Activated effector memory CD4-positive, alpha-beta T cell treated with Interleukin-2 at 50 U/mL for 16 hours (primary cell): ENCODE measurements at regions not wholly inside any gene's neighbourhood (a gene's known extent, or its start where the extent isn't known, plus 50 kb on each side); places are given as distances from the start of the nearest gene placed in this dataset.
"Not testable (repeated sequence)": the region's sequence is repeated elsewhere in the genome, so short reads cannot be mapped to it uniquely, and the experiment has no call there.

Experiments
- DNase-seq: peaks from one replicate; pipeline ENCODE4 v3.0.0-alpha.2; 2020

DNA sequence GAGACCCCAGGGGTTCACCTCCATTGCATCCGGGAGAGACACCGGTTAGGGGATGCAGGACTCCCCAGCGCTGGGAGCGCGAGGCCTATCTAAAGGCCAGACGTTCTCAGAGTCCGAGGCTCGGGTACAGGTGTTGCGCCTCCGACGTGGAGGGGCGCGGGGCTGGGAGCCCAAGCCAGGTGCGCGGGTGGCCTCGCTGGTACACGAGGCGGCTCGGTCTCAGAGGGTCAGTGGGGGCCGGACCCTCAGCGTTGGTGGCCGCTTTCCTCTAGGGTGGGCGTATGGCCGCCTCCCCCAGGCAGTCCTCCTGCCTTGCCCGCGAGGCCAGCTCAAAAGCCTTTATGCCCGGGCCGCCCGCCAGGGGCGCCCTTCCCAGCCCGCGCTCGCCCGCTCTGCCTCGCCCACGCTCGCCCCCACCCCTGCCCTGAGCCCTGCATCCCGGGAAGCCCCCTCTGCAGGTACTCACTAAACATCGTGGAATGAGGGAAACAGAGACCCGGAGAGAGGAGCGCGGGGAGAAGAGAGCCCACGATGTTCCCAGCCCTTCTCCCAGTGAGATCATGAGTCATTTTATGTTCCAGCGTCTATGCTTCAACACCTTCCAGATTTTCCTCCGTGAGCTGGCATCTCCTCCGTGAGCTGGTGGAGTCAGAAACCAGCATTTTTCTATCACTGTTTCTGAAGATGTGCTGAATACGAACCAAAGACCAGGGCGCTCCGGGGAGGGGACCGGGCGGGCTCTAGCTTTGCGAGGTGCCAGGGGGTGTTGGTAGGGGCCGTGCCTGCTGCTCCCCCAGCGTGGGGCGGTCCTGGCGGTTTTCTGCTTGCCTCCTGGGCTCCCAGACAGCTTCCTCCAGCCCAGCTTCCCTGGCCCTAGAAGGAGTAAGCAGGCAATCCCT is 73.8 kb downstream of the DIO3 start:
- no peak for DNase-seq

DNA sequence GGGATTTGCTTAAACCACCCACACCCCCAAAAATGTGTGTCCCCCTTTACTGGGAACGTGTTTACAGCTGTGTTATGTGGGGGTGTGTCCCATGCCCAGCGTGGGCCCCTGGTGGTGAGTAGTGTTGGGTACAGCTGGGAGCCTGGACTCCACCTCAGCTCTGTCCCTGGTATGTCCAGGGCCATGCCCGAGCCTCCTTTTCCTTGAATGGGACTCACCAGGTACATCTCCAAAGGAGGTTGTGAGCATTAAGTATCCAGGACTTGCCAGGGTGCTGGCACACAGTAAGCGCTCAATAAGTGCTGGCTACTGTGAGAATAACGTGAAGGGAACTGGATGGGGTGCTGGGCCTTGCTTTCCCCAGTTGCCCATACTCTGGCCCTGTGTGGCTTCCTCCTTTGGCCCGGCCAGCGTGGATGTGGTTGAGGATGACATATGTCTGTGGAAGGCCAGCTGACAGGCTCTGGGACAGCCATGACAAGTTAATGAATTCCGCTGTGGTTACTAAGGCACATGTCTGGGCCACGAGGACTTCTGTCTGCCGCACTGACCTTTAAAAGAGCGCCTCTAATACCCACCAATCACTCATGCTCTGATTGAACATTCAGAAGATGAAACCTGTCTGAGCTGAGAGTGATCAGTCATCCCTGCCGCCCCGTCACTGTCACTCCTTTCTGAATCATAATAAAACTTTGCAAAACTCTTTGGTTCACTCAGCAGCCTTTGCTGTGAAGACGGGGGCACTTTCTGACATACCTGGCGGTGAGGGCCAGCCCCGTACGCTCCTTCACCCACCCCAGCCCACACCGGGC is 74.7 kb downstream of the DIO3 start:
- no peak for DNase-seq

DNA sequence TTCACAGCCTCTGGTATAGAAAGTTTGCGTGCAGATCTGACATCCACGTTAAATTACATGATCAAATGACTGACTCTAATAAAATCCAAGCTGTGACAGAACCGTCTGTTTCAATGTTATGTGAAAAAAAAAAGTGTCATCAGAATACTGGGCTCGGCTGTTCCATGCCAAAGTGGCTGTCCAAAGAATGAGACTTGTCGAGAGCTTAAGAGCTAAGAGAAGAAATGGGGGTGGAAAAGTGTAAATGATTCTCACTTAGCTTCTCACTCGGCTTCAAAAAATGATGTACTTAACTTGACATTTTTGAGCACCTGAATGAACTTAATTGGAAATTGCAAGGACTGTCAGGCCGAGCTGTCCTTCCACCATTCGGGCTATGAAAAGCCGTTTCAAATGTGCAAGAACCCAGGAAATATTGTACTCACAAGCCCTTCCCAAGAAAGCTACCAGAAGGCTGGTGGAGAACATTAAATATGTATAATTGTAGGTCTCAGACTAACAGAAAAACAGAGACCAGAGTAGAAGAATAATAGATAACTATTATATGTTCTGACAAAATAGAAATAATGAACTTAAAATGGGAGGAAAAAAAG is 78.0 kb downstream of the DIO3 start:
- no peak for DNase-seq

DNA sequence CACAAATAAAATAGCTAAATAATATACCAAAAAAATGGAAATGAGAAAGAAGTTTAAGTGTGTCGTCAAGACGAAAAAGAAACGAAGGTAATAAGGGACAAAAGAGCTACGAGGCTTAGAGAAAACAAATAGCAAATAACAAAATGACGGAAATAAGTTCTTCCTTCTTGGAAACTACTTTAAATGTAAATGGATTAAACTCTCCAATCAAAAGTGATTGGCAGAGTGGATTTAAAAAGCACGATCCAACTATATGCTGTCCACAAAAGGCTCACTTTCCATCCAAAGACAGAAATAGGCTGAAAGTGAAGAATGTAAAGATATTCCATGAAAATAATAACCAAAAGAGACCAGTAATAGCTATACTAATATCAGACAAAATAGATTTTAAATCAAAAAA is 82.4 kb downstream of the DIO3 start:
- DNase-seq = no peak

DNA sequence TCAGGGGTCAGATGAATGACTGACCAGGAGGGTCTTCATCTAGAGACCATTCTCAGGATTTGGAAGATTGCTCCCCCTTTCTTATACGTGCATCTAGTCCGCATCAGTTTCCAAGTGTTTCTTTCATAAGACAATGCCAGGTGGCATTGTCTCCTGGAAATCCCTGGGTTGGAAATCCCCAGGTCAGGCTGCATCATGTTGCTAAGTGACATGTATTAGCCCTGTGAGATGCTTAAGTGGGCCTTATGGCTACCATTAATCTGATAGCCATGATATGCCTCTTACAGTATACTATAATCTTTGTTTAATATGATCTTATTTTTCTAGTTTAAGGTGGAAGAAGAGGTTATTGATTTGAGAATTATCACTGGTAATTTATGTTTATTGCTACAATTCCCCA is 92.8 kb downstream of the DIO3 start:
- DNase-seq = no peak

DNA sequence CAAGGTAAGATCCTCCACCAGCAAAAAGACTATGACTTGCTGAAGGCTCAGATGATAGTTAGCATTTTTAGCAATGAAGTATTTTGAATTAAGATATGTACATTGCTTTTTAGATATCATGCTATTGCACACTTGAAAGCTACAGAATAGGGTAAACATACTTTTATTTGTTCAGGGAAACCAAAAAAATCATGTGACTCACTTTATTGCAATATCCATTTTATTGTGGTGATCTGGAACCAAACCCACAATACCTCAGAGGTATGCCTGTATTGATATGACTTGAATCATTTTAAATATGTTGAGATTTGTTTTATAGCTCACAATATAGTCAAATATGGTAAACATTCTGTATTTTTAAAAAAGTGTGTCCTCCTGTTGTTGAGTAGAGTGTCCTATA is 96.1 kb downstream of the DIO3 start:
- DNase-seq = no peak

DNA sequence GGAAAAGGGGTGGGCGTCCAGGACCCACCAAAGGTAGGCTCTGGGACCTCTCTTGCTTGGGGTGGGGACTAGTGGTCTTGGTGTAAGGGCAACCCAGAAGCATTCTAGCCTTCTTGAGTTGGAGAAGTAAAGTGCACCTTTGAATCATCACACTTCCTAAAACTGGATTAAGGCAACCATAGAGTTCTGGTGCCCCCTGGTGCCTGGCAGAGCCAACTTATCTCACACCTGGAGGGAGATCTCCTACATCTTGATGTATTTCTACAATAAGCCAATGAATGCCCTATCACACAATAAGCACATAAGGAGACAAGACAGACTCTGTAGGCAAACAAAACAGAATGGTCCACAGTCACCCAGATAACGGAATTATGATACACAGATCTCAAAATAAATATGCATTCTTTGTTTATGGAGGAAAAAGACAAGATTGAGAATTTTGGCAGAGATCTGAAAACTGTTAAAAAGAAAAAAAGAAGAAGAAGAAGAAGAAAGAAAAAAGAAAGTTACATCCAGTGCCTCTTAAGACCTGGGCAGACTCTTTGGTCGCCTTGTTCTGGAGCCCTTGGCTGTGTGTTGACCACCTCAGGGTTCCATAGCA is 95.9 kb upstream of the PPP2R5C start:
- DNase-seq = no peak

DNA sequence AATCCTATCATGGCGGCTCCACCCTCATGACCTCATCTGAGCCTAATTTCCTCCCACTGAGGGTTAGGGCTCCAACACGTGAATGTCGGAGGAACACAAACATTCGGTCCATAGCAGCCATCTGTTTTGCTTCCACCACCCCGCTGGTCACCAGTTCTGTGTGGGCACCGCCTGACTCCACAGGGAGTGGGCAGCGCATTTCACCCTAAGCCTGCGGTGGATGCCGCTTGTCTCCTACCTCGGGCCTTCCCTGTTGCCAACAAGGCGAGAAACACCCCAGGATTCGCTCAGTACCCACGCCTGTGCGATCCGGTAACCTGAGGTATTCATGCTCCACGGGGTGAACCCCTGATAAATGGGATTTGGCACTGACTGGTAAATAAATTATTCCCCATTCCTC is 95.2 kb upstream of the PPP2R5C start:
- DNase-seq = no peak

DNA sequence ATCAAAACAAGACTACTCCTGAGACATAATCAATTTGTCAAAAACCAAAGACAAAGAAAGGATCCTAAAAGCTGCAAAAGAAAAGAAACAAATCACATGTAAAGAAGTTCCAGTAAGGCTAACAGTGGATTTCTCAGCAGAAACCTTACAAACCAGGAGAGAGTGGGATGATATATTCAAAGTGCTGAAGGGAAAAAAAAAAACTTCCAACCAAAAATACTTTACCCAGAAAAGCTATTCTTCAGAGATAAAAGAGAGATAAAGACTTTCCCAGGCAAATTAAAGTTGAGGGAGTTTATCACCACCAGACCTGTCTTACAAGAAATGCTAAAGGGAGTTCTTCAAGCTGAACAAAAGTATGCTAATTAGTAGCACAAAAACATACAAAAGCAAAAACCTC is 91.9 kb upstream of the PPP2R5C start:
- no peak for DNase-seq

DNA sequence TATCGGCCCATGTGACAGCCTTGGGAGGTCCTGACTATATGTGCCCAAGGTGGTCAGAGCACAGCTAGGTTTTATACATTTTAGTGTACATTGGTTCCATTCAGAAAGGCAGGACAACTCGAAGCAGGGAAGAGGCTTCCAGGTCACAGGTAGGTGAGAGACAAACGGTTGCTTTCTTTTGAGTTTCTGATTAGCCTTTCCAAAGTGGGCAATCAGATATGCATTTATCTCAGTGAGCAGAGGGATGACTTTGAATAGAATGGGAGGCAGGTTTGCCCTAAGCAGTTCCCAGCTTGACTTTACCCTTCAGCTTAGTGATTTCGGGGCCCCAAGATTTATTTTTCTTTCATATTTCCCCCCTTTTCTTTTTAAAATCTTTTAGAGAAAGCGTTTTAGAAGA is 87.6 kb upstream of the PPP2R5C start:
- DNase-seq = no peak

DNA sequence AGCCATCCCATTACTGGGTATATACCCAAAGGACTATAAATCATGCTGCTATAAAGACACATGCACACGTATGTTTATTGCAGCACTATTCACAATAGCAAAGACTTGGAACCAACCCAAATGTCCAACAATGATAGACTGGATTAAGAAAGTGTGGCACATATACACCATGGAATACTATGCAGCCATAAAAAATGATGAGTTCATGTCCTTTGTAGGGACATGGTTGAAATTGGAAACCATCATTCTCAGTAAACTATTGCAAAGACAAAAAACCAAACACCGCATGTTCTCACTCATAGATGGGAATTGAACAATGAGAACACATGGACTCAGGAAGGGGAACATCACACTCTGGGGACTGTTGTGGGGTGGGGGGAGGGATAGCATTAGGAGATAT is 85.7 kb upstream of the PPP2R5C start:
- DNase-seq = not testable (repeated sequence)

DNA sequence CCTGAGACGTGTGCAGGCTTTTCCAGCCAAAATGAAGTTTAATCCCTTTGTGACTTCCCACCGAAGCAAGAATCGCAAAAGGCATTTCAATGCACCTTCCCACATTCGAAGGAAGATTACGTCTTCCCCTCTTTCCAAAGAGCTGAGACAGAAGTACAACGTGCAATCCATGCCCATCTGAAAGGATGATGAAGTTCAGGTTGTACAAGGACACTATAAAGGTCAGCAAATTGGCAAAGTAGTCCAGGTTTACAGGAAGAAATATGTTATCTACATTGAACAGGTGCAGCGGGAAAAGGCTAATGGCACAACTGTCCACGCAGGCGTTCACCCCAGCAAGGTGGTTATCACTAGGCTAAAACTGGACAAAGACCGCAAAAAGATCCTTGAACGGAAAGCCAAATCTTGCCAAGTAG is 83.6 kb upstream of the PPP2R5C start:
- DNase-seq = not testable (repeated sequence)

DNA sequence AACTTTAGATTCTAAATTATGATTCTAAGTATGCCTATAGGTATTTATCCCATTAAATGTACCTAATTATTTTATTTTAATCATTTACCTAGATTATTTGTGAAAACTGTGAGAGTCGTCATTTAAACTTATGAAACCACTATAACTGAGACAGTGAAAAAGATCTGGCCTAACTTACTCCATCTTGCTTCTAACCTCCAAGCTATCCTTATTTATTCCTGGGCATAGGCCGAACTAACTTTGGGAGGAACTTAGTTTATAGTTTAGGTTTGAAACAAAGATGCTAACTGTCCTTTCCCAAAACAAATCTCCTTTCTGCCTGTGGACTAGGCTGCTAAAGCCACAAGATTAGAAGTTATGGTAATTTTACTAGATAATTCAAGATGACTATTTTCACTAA is 79.7 kb upstream of the PPP2R5C start:
- DNase-seq = no peak

DNA sequence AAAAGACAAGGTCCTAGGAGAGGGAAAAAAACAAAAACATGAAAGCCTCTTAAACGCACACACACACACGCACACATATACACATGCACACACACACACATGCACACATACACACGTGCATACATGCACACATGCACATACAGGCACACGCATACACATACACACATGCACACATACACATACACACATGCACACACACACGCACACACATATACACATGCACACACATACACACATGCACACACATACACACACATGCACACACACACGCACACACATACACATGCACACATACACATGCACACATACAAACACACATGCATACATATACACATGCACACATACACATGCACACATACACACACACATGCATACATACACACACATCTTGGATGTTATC is 78.1 kb upstream of the PPP2R5C start:
- no peak for DNase-seq

DNA sequence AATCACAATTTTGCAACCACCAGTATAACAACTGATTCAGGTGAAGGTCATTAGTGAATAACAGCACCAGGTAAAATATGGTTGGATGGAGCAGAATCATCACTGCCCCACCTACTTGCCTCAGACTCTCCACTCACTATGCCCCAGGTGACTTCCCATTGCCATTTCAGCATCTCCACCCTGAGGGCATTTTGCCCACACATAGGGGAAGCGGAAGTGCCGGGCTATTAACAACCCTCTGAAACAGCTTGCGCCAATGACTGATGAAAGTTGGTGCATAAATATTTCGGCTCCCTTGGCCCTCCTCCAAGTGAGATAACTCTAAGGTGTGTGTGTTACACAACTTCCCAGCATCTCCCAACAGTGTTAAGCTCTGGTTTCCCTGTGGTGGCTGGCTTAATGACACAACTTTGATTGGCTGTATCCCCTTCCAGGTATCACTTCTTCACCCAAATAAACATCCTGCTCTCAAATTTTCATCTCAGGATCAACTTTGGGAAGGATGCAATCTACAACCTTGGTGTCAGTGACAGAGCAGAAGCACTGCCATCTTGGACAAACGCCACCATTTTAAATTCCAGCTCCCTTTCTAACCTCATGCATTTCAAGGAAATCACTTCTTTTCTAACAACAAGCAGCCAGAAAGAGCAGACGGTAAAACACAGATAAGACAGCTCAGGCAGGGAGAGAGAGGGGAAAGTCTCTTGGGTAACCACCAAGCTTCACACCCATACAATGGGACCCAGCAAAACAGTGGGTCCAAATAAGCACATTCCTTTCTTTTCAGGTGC is 73.6 kb upstream of the PPP2R5C start:
- no peak for DNase-seq

DNA sequence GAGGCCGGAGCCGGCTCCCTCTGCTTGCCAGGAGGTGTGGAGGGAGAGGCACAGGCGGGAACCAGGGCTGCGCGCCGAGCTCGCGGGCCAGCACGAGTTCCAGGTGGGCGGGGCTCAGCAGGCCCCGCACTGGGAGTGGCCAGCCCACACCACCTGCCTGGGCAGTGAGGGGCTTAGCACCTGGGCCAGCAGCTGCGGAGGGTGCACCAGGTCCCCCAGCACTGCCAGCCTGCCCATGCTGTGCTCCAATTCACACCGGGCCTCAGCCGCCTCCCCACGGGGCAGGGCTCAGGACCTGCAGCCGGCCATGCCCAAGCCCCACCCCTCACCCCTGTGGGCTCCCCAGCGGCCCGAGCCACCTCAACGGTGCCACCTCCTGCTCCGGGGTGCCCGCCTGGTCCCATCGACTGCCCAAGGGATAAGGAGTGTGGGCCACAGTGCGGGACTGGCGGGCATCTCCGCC is 72.4 kb upstream of the PPP2R5C start:
- no peak for DNase-seq

DNA sequence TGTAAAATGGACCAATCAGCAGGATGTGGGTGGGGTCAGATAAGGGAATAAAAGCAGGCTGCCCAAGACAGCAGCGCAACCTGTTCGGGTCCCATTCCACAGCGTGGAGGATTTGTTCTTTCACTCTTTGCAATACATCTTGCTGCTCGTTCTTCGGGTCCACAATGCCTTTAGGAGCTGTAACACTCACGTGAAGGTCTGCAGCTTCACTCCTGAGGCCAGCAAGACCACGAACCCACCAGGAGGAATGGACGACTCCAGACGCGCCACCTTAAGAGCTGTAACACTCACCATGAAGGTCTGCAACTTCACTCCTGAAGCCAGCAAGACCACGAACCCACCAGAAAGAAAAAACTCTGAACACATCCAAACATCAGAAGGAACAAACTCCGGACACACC is 71.5 kb upstream of the PPP2R5C start:
- not testable (repeated sequence) for DNase-seq

DNA sequence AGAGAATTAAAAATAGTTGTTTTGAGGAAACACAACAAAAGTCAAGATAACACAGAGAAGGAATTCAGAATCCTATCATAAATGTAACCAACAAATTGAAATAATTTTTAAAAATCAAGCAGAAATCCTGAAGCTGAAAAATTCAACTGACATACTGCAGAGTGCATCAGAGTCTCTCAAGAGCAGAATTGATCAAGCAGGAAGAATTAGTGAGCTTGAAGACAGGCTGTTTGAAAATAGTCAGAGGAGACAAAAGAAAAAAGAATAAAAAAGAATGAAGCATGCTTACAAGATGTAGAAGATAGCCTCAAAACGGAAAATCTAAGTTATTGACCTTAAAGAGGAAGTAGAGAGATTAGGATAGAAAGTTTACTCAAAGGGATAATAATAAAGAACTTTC is 65.8 kb upstream of the PPP2R5C start:
- no peak for DNase-seq

DNA sequence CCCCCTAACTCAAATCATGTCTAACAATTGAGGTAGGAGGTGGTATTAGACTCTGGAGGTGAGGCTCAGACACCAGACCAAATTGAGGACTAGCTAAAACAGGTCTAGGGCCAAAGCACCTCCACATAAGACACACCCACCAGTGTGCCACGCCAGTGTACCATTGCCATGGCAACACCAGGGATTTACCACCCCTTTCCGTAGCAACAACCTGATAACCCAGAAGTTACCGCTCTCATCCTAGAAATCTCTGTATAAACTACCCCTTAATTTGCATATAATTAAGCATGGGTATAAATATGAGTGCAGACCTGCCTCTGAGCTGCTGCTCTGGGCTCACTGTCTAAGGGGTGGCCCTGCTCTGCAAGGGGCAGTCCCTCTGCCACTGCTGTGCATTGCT is 57.4 kb upstream of the PPP2R5C start:
- no peak for DNase-seq

DNA sequence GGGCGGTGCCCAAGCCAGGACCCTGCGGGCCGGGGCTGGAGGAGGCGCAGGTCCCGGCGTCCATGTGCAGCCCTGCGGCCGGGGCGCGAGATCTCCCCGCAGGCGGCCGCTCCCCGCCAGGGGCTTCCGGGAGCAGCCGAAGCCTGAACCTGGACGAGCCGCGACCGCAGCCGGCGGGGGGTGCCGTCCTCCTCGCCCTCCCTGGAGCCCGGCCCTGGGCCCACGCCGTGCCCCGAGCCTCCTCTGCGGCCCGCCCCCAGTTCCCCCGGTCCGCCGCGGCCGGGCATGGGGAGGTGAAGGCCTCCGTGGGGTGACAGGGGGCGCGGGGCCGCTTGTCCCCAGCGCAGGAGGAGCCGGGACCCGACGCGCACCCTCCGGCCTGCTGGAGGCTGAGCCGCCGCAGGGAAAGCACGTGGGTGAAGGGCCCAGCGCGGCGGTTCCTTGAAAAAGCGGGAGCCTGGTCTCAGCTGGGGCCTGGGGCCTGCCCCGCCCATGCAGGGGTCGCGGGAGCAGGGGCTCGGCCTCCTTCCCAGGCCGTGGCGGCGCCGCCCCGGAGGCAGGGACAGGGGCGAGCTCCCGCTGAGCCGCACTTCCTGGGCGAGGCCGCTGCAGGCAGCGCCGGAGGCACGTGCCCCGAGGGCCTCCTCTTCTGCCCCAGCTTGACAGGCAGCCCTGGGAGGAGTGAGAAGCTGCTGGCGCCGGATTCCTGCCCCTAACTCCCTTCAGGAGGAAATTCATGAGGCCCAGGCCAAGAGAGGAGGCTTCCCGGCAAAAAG is 55.6 kb upstream of the PPP2R5C start:
- DNase-seq = peak; percentile 64

DNA sequence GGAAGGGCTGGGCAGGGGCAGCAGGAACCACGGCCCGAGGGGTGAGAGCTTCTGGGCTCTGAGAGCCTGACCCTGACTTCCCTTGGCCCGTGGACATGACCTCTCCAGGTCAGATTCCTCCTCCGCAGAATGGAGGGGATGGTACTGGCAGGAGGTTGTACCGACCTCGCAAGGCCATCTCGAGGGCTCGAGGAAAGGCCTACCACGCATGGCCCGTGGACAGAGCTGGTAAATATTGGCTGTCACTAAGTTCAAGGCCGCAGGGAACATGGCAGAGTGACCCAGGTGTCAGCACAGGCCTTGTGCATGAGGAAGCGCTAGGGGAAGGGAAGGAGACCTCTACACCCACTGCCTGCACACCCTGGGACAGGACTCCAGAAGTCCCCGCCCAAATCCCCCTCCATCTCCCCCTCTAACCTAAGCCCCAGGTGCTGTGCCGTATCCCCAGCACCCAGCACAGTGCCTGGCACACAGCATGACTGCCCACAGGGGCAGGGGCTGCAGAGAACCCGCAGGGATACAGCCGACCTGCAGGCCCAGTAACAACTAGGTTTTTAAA is 54.9 kb upstream of the PPP2R5C start:
- no peak for DNase-seq
